ENCODE measurements at regions not wholly inside any gene's neighbourhood (a gene's known extent, or its start where the extent isn't known, plus 50 kb on each side); places are given as distances from the start of the nearest gene placed in this dataset.

DNA sequence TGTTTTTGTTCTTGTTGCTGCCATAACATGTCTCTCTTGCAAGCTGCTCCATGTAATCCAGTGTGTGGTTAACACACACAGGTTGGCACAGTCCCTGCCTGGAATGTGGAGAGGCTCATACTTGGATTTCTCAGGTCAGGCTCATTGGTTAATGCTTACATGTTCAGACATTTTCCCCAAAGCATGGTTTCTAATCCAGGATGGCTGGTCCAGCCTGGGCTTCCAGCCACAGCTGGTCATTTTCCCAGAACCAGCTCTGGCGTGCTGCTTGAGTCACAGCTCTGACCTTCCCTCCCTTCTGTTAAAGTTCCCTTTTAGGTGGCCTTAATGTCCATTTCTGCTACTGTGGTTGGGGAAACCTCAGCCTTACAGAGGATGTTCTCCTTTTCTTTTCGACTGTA, 294.3 kb downstream of the TAF11L14 start:
- TF ChIP-seq, protein P1, sequence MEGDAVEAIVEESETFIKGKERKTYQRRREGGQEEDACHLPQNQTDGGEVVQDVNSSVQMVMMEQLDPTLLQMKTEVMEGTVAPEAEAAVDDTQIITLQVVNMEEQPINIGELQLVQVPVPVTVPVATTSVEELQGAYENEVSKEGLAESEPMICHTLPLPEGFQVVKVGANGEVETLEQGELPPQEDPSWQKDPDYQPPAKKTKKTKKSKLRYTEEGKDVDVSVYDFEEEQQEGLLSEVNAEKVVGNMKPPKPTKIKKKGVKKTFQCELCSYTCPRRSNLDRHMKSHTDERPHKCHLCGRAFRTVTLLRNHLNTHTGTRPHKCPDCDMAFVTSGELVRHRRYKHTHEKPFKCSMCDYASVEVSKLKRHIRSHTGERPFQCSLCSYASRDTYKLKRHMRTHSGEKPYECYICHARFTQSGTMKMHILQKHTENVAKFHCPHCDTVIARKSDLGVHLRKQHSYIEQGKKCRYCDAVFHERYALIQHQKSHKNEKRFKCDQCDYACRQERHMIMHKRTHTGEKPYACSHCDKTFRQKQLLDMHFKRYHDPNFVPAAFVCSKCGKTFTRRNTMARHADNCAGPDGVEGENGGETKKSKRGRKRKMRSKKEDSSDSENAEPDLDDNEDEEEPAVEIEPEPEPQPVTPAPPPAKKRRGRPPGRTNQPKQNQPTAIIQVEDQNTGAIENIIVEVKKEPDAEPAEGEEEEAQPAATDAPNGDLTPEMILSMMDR (CRISPR knock-in tag; IDR thresholded peaks at IDR 0.05): no peak
- TF ChIP-seq ETV6 (CRISPR knock-in tag; conservative IDR thresholded peaks at IDR 0.05) (no peak), ZNF619 (CRISPR knock-in tag; IDR thresholded peaks at IDR 0.05) (no peak), ZNF136 (CRISPR knock-in tag; IDR thresholded peaks at IDR 0.05; ENCODE audit: low read depth) (no peak), SP1 (IDR thresholded peaks at IDR 0.05) (no peak), SP1 (CRISPR knock-in tag; IDR thresholded peaks at IDR 0.05) (no peak), TBP (CRISPR knock-in tag; IDR thresholded peaks at IDR 0.05) (no peak), FOSL1 (CRISPR knock-in tag; IDR thresholded peaks at IDR 0.05; ENCODE audit: borderline replicate concordance) (no peak)
- TF ChIP-seq, protein P2, sequence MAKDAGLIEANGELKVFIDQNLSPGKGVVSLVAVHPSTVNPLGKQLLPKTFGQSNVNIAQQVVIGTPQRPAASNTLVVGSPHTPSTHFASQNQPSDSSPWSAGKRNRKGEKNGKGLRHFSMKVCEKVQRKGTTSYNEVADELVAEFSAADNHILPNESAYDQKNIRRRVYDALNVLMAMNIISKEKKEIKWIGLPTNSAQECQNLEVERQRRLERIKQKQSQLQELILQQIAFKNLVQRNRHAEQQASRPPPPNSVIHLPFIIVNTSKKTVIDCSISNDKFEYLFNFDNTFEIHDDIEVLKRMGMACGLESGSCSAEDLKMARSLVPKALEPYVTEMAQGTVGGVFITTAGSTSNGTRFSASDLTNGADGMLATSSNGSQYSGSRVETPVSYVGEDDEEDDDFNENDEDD (CRISPR knock-in tag; IDR thresholded peaks at IDR 0.05; ENCODE audit: borderline replicate concordance): no peak
- TF ChIP-seq, protein P3, sequence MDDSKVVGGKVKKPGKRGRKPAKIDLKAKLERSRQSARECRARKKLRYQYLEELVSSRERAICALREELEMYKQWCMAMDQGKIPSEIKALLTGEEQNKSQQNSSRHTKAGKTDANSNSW (CRISPR knock-in tag; IDR thresholded peaks at IDR 0.05; ENCODE audit: borderline replicate concordance): no peak

Measured in HepG2 (cell line).